Midbrain (tissue), 1 donor: ENCODE measurements at regions not wholly inside any gene's neighbourhood (a gene's known extent, or its start where the extent isn't known, plus 50 kb on each side); places are given as distances from the start of the nearest gene placed in this dataset.

Source experiments
- DNase-seq: peaks from one replicate; lab custom pipeline; 2025; lab: John Stamatoyannopoulos, UW

- no peak for DNase-seq
Observed at GRCh38 chr1:57637155-57637554, 213.3 kb upstream of the DAB1 start.

GRCh38 chr1:57633881-57634280, 210.0 kb upstream of the DAB1 start:
- no peak for DNase-seq

- DNase-seq, result no peak
Observed at GRCh38 chr1:57633056-57633455, 209.2 kb upstream of the DAB1 start.

- DNase-seq, result no peak
Observed at GRCh38 chr1:57632401-57632800, 208.5 kb upstream of the DAB1 start.

- DNase-seq, result no peak
Observed at GRCh38 chr1:57627612-57628011, 203.8 kb upstream of the DAB1 start.

GRCh38 chr1:57623791-57624538, 200.1 kb upstream of the DAB1 start:
- DNase-seq, result no peak

GRCh38 chr1:57623039-57623790, 199.4 kb upstream of the DAB1 start:
- no peak for DNase-seq

- DNase-seq, result no peak
Observed at GRCh38 chr1:57621776-57622175, 197.9 kb upstream of the DAB1 start.

GRCh38 chr1:57620605-57621004, 196.7 kb upstream of the DAB1 start:
- no peak for DNase-seq

- DNase-seq, result no peak
Observed at GRCh38 chr1:57616921-57617320, 193.1 kb upstream of the DAB1 start.

- DNase-seq, result no peak
Observed at GRCh38 chr1:57615956-57616355, 192.1 kb upstream of the DAB1 start.

GRCh38 chr1:57612833-57613232, 189.0 kb upstream of the DAB1 start:
- no peak for DNase-seq

GRCh38 chr1:57605933-57606332, 182.1 kb upstream of the DAB1 start:
- no peak for DNase-seq

- DNase-seq, result no peak
Observed at GRCh38 chr1:57603696-57604095, 179.8 kb upstream of the DAB1 start.

- DNase-seq, result no peak
Observed at GRCh38 chr1:57600424-57600823, 176.6 kb upstream of the DAB1 start.

- DNase-seq, result no peak
Observed at GRCh38 chr1:57599236-57599994, 175.6 kb upstream of the DAB1 start.

- no peak for DNase-seq
Observed at GRCh38 chr1:57597036-57597435, 173.2 kb upstream of the DAB1 start.

GRCh38 chr1:57594002-57594401, 170.1 kb upstream of the DAB1 start:
- DNase-seq, result no peak

- DNase-seq, result no peak
Observed at GRCh38 chr1:57591842-57592241, 168.0 kb upstream of the DAB1 start.

- DNase-seq, result no peak
Observed at GRCh38 chr1:57590978-57591377, 167.1 kb upstream of the DAB1 start.

GRCh38 chr1:57586842-57587241, 163.0 kb upstream of the DAB1 start:
- DNase-seq, result no peak

GRCh38 chr1:57578680-57579079, 154.8 kb upstream of the DAB1 start:
- no peak for DNase-seq

GRCh38 chr1:57578099-57578498, 154.2 kb upstream of the DAB1 start:
- DNase-seq, result no peak
